Esophagus mucosa (tissue), 1 donor: ENCODE measurements at regions not wholly inside any gene's neighbourhood (a gene's known extent, or its start where the extent isn't known, plus 50 kb on each side); places are given as distances from the start of the nearest gene placed in this dataset.
"Not testable (repeated sequence)": the region's sequence is repeated elsewhere in the genome, so short reads cannot be mapped to it uniquely, and the experiment has no call there.

ENCODE experiments used
- ATAC-seq: fragments of 200-7000 bp; cut with Tn5 transposase; one replicate; pipeline ENCODE4 v1.9.1; 2020
- donor health status: DM: yes; HTN: yes; CAD: no.

DNA sequence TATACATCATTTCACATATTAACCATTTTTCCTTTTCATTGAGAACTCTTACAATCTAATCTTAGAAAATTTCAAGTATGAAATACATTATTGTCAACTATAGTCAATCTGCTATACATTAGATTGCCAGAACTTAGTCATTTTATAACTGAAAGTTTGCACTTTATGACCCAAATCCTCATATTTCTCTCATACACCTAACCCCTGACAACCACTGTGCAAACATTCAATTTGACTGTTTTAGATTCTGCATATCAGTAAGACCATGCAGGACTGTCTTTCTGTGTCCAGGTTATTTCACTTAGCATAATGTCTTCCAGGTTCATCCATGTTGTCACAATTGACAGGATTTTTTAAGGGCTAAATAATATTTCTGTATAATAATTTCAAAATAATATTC is 1299.0 kb upstream of the B3GALT2 start:
- no peak for ATAC-seq

DNA sequence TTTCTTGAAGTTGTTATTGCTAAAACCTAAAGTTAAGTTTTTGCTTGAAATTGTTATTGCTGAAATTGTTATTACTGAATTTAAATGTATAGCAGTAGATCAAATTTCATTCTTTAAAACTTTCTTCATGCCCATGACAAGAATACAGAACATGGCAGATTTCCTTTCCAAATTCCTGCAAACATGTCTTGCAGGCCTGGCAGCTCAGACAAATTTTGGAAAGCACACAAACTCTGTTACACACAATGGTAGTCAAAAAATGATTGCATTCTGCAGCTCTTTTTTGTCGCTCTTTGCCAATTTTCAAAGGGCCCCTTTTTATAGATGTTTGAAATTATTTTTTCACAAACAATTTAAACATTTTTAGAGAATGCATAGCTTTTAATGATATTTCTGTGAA is 1292.3 kb upstream of the B3GALT2 start:
- no peak for ATAC-seq

GRCh38 chr1:194477908-194478307 is 1291.5 kb upstream of the B3GALT2 start:
- ATAC-seq: no peak

DNA sequence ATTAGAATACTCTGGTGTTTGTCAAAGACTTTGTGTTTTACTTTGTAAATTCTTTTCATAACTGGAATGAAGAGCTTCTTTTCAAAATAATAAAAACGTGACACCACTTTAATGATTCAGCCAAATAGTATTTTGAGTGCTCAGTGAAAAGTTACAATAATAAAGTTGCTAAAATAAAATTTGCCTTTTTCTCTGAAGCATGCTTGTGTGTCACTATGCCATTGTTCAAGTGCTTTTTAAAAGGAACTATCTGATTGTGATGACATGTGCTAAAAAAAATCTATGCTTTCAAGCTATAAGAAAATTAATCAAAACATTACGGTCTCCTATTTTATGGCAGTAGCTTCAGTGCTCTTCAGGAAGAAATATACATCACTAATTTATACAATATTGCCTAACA is 1290.5 kb upstream of the B3GALT2 start:
- ATAC-seq: no peak

- ATAC-seq: no peak
Measured at GRCh38 chr1:194476351-194476750, 1289.9 kb upstream of the B3GALT2 start.

GRCh38 chr1:194474701-194475100 is 1288.3 kb upstream of the B3GALT2 start:
- ATAC-seq: no peak

- no peak for ATAC-seq
Measured at GRCh38 chr1:194473766-194474165, 1287.4 kb upstream of the B3GALT2 start.

- no peak for ATAC-seq
Measured at GRCh38 chr1:194469282-194469681, 1282.9 kb upstream of the B3GALT2 start.

DNA sequence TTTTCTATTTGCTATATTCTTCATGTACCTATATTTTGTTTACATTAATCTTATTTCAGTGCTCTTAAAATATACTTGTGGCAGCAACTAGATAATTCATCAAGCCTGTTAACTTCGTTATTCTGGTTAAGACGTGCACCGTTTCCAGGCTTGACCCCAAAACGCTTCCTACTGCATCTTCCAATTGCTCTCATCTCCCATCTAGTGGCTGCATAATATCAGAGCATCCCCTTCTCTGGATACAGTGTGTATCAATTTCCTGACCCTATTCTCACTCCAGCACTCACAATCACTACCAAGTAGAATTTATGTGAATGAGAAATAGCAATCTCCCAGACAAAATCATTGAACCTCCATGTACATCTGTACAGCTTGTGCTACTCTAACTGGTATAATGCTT is 1280.3 kb upstream of the B3GALT2 start:
- ATAC-seq: no peak

DNA sequence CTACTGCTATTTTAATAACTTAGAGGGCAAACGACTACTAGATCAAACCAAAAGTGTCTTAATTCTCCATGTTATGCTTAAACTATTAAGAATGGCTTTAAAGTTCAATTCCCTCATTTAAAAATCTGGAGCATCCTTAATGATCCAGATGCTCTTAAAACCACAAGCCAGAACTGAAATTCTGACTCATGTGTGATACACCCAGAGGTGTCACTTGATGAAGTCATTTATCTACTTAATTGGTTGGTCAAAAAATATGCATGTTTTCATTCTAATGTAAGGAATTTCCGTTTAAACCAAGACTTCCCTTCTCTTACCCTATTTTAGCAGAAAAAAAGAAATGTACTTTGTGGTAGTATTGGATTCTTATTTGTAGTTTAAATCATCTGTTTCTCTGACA is 1261.2 kb upstream of the B3GALT2 start:
- ATAC-seq: no peak

- ATAC-seq: no peak
Measured at GRCh38 chr1:194445244-194445643, 1258.8 kb upstream of the B3GALT2 start.

- no peak for ATAC-seq
Measured at GRCh38 chr1:194442901-194443575, 1256.6 kb upstream of the B3GALT2 start.

- ATAC-seq: no peak
Measured at GRCh38 chr1:194437135-194437534, 1250.7 kb upstream of the B3GALT2 start.

- ATAC-seq: no peak
Measured at GRCh38 chr1:194431121-194431520, 1244.7 kb upstream of the B3GALT2 start.

- no peak for ATAC-seq
Measured at GRCh38 chr1:194420706-194421105, 1234.3 kb upstream of the B3GALT2 start.

DNA sequence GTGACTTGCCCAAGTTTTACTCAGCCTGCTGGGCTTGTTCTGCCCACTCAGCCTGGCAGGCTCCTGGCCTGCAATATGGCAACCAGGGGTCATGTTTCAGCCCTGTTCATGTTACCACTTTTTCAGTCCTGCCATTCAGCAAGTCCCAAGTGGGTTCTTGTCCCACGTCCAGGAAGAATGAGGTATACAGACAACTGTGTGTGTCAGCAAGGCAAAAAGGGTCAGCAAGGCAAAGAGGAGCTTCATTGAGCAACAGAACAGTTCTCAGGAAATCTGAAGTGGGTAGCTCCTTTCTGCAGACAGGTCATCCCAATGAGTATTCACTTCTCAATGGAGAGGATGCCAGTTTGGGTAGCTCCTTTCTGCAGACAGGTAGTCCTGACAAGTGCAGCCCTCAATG is 1233.3 kb upstream of the B3GALT2 start:
- no peak for ATAC-seq

DNA sequence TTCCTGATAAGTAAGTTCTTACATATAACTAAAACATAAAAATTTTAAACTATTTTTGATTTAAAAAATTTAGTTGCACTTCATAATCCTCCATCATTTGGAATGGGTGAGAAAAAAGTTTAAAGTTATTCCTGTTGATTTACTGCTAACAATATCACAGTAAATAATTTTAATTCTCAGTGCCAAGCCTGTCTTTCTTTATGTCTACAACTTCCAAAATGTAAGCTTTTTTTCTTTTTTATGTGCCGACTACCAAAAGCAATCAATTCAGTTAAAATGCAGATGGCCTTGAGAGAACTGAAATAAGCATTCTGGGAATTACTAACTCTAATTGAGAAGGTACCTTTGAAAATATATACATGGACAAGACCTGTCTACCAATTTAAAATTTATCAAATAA is 1224.3 kb upstream of the B3GALT2 start:
- ATAC-seq: no peak

DNA sequence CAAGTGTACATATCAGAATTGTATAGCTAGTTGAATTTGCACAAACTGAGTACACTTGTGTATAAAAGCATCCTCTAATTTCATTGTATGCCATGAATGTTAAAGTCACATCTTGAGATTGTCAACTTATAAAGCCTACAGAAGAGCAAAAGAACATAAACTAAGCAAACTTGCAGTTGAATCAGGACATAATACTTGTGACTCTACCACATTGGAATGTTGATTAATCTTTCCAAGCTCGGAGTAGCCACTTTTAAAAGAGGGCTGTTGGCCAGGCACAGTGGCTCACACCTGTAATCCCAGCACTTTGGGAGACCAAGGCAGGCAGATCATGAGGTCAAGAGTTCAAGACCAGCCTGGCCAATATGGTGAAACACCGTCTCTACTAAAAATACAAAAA is 1220.8 kb upstream of the B3GALT2 start:
- not testable (repeated sequence) for ATAC-seq

GRCh38 chr1:194394676-194395075 is 1208.3 kb upstream of the B3GALT2 start:
- no peak for ATAC-seq

- ATAC-seq: no peak
Measured at GRCh38 chr1:194387531-194387930, 1201.1 kb upstream of the B3GALT2 start.

GRCh38 chr1:194378517-194378916 is 1192.1 kb upstream of the B3GALT2 start:
- ATAC-seq: no peak

- no peak for ATAC-seq
Measured at GRCh38 chr1:194374649-194375048, 1188.2 kb upstream of the B3GALT2 start.

GRCh38 chr1:194372266-194372665 is 1185.9 kb upstream of the B3GALT2 start:
- no peak for ATAC-seq

GRCh38 chr1:194369622-194370021 is 1183.2 kb upstream of the B3GALT2 start:
- no peak for ATAC-seq

- no peak for ATAC-seq
Measured at GRCh38 chr1:194369060-194369459, 1182.6 kb upstream of the B3GALT2 start.
